ENCODE measurements at regions not wholly inside any gene's neighbourhood (a gene's known extent, or its start where the extent isn't known, plus 50 kb on each side); places are given as distances from the start of the nearest gene placed in this dataset.

- Histone ChIP-seq H3K79me1 (ENCODE audit: low read depth, low read length) (no peaks in the 10 kb centered on the region), H2BK12ac (ENCODE audit: low read length) (no peak overlapping the region), H4K8ac (ENCODE audit: low read depth, low read length) (no peak overlapping the region), H3K4me3 (ENCODE audit: low read length in 2 of 2) (no peak overlapping the region), H3K4me1 (ENCODE audit: control insufficient read depth in 2 of 2, insufficient read depth in 1 of 2, low read depth in 1 of 2, low read length in 2 of 2) (no peaks in the 10 kb centered on the region), H3K27me3 (ENCODE audit: control insufficient read depth in 3 of 3, insufficient read depth in 3 of 3, low read depth in 1 of 3, low read length in 3 of 3) (no peaks in the 10 kb centered on the region), H2BK120ac (ENCODE audit: low read depth, low read length) (no peak overlapping the region), H3K27ac (replicated peaks; ENCODE audit: low read length) (no peak overlapping the region), H3K23ac (ENCODE audit: low read depth, low read length, poor library complexity) (no peak overlapping the region), H2BK15ac (ENCODE audit: low read length) (no peak overlapping the region), H4K91ac (ENCODE audit: low read depth, low read length, poor library complexity) (no peak overlapping the region), H3K18ac (ENCODE audit: low read length) (no peak overlapping the region), H3K4me2 (ENCODE audit: insufficient read depth, low read length, poor library complexity, severe bottlenecking) (no peak overlapping the region), H2AK5ac (ENCODE audit: low read depth, low read length) (no peak overlapping the region), H3K4ac (ENCODE audit: low read length) (no peak overlapping the region), H3K36me3 (replicated peaks in 1 of 2; ENCODE audit: control insufficient read depth in 2 of 2, insufficient read depth in 2 of 2, low read length in 2 of 2) (no peaks in the 10 kb centered on the region), H3K14ac (ENCODE audit: low read length) (no peak overlapping the region), H2BK5ac (ENCODE audit: low read length) (no peak overlapping the region), H3K9me3 (replicated peaks in 1 of 2; ENCODE audit: control insufficient read depth in 2 of 2, insufficient read depth in 1 of 2, low read depth in 1 of 2, low read length in 2 of 2) (no peaks in the 10 kb centered on the region), H3K9ac (ENCODE audit: low read depth, low read length, poor library complexity) (no peak overlapping the region), H2AFZ (ENCODE audit: low read length) (no peak overlapping the region)
- DNase-seq (ENCODE audit: low spot score), result no peak
- WGBS, 2 donors (ENCODE audit: extremely low coverage in 2 of 2, insufficient read length in 2 of 2, insufficient replicate concordance in 1 of 2), result no CpG with 5 or more reads among the region's 2 CpGs
Observed at GRCh38 chr3:76942101-76942500, 97.8 kb upstream of the ROBO2 start.

GRCh38 chr3:76943058-76943457 lies 96.8 kb upstream of the ROBO2 start:
- H4K91ac ChIP-seq (ENCODE audit: low read depth, low read length, poor library complexity), result no peak overlapping the region

GRCh38 chr3:76943671-76944070 lies 96.2 kb upstream of the ROBO2 start:
- Histone ChIP-seq H3K9ac (ENCODE audit: low read depth, low read length, poor library complexity) (no peak overlapping the region), H3K4me2 (ENCODE audit: insufficient read depth, low read length, poor library complexity, severe bottlenecking) (no peak overlapping the region), H2AK5ac (ENCODE audit: low read depth, low read length) (no peak overlapping the region), H2AFZ (ENCODE audit: low read length) (no peak overlapping the region), H3K27me3 (ENCODE audit: control insufficient read depth in 3 of 3, insufficient read depth in 3 of 3, low read depth in 1 of 3, low read length in 3 of 3) (no peaks in the 10 kb centered on the region), H4K91ac (ENCODE audit: low read depth, low read length, poor library complexity) (no peak overlapping the region), H2BK120ac (ENCODE audit: low read depth, low read length) (no peak overlapping the region), H3K79me1 (ENCODE audit: low read depth, low read length) (no peaks in the 10 kb centered on the region), H3K9me3 (replicated peaks in 1 of 2; ENCODE audit: control insufficient read depth in 2 of 2, insufficient read depth in 1 of 2, low read depth in 1 of 2, low read length in 2 of 2) (no peaks in the 10 kb centered on the region), H2BK15ac (ENCODE audit: low read length) (no peak overlapping the region), H2BK12ac (ENCODE audit: low read length) (no peak overlapping the region), H3K23ac (ENCODE audit: low read depth, low read length, poor library complexity) (no peak overlapping the region), H3K18ac (ENCODE audit: low read length) (no peak overlapping the region), H3K27ac (replicated peaks; ENCODE audit: low read length) (no peak overlapping the region), H3K4ac (ENCODE audit: low read length) (no peak overlapping the region), H2BK5ac (ENCODE audit: low read length) (no peak overlapping the region), H3K14ac (ENCODE audit: low read length) (no peak overlapping the region), H3K4me3 (ENCODE audit: low read length in 2 of 2) (no peak overlapping the region), H3K36me3 (replicated peaks in 1 of 2; ENCODE audit: control insufficient read depth in 2 of 2, insufficient read depth in 2 of 2, low read length in 2 of 2) (no peaks in the 10 kb centered on the region), H4K8ac (ENCODE audit: low read depth, low read length) (no peak overlapping the region), H3K4me1 (ENCODE audit: control insufficient read depth in 2 of 2, insufficient read depth in 1 of 2, low read depth in 1 of 2, low read length in 2 of 2) (no peaks in the 10 kb centered on the region)
- WGBS, 2 donors (ENCODE audit: extremely low coverage in 2 of 2, insufficient read length in 2 of 2, insufficient replicate concordance in 1 of 2), result no CpG with 5 or more reads among the region's 3 CpGs
- DNase-seq (ENCODE audit: low spot score), result no peak

More at GRCh38 chr3:76943058-76943457, 96.8 kb upstream of the ROBO2 start:
- H2BK15ac ChIP-seq (ENCODE audit: low read length), result no peak overlapping the region
- no peak overlapping the region for H2AK5ac ChIP-seq (ENCODE audit: low read depth, low read length)
- no peak overlapping the region for H2AFZ ChIP-seq (ENCODE audit: low read length)
- no peaks in the 10 kb centered on the region for H3K36me3 ChIP-seq (replicated peaks in 1 of 2; ENCODE audit: control insufficient read depth in 2 of 2, insufficient read depth in 2 of 2, low read length in 2 of 2)
- H3K4me1 ChIP-seq (ENCODE audit: control insufficient read depth in 2 of 2, insufficient read depth in 1 of 2, low read depth in 1 of 2, low read length in 2 of 2), result no peaks in the 10 kb centered on the region
- no peaks in the 10 kb centered on the region for H3K79me1 ChIP-seq (ENCODE audit: low read depth, low read length)
- H3K27me3 ChIP-seq (ENCODE audit: control insufficient read depth in 3 of 3, insufficient read depth in 3 of 3, low read depth in 1 of 3, low read length in 3 of 3), result no peaks in the 10 kb centered on the region
- WGBS, 2 donors (ENCODE audit: extremely low coverage in 2 of 2, insufficient read length in 2 of 2, insufficient replicate concordance in 1 of 2), result no CpG with 5 or more reads among the region's 3 CpGs
- no peak for DNase-seq (ENCODE audit: low spot score)
- no peak overlapping the region for H3K9ac ChIP-seq (ENCODE audit: low read depth, low read length, poor library complexity)
- H3K23ac ChIP-seq (ENCODE audit: low read depth, low read length, poor library complexity), result no peak overlapping the region
- H2BK12ac ChIP-seq (ENCODE audit: low read length), result no peak overlapping the region
- H3K4me2 ChIP-seq (ENCODE audit: insufficient read depth, low read length, poor library complexity, severe bottlenecking), result no peak overlapping the region
- H2BK120ac ChIP-seq (ENCODE audit: low read depth, low read length), result no peak overlapping the region
- no peak overlapping the region for H3K18ac ChIP-seq (ENCODE audit: low read length)
- H3K27ac ChIP-seq (replicated peaks; ENCODE audit: low read length), result no peak overlapping the region
- H3K14ac ChIP-seq (ENCODE audit: low read length), result no peak overlapping the region
- no peaks in the 10 kb centered on the region for H3K9me3 ChIP-seq (replicated peaks in 1 of 2; ENCODE audit: control insufficient read depth in 2 of 2, insufficient read depth in 1 of 2, low read depth in 1 of 2, low read length in 2 of 2)
- no peak overlapping the region for H3K4me3 ChIP-seq (ENCODE audit: low read length in 2 of 2)
- H4K8ac ChIP-seq (ENCODE audit: low read depth, low read length), result no peak overlapping the region
- H2BK5ac ChIP-seq (ENCODE audit: low read length), result no peak overlapping the region
- H3K4ac ChIP-seq (ENCODE audit: low read length), result no peak overlapping the region

GRCh38 chr3:76949033-76949432 lies 90.9 kb upstream of the ROBO2 start:
- H3K4me2 ChIP-seq (ENCODE audit: insufficient read depth, low read length, poor library complexity, severe bottlenecking), result no peak overlapping the region
- whole genome bisulfite sequencing, 2 donors (ENCODE audit: extremely low coverage in 2 of 2, insufficient read length in 2 of 2, insufficient replicate concordance in 1 of 2), result no CpG with 5 or more reads among the region's 3 CpGs
- H2BK12ac ChIP-seq (ENCODE audit: low read length), result no peak overlapping the region
- H3K79me1 ChIP-seq (ENCODE audit: low read depth, low read length), result no peaks in the 10 kb centered on the region
- no peak overlapping the region for H3K4me3 ChIP-seq (ENCODE audit: low read length in 2 of 2)
- H2AFZ ChIP-seq (ENCODE audit: low read length), result no peak overlapping the region
- no peaks in the 10 kb centered on the region for H3K4me1 ChIP-seq (ENCODE audit: control insufficient read depth in 2 of 2, insufficient read depth in 1 of 2, low read depth in 1 of 2, low read length in 2 of 2)
- no peak for DNase-seq (ENCODE audit: low spot score)
- H3K36me3 ChIP-seq (replicated peaks in 1 of 2; ENCODE audit: control insufficient read depth in 2 of 2, insufficient read depth in 2 of 2, low read length in 2 of 2), result no peaks in the 10 kb centered on the region
- H3K14ac ChIP-seq (ENCODE audit: low read length), result no peak overlapping the region
- H3K27ac ChIP-seq (replicated peaks; ENCODE audit: low read length), result no peak overlapping the region
- H2BK15ac ChIP-seq (ENCODE audit: low read length), result no peak overlapping the region
- no peak overlapping the region for H3K23ac ChIP-seq (ENCODE audit: low read depth, low read length, poor library complexity)
- no peak overlapping the region for H4K8ac ChIP-seq (ENCODE audit: low read depth, low read length)
- no peak overlapping the region for H3K4ac ChIP-seq (ENCODE audit: low read length)
- H3K27me3 ChIP-seq (ENCODE audit: control insufficient read depth in 3 of 3, insufficient read depth in 3 of 3, low read depth in 1 of 3, low read length in 3 of 3), result no peaks in the 10 kb centered on the region
- H3K9ac ChIP-seq (ENCODE audit: low read depth, low read length, poor library complexity), result no peak overlapping the region
- H3K9me3 ChIP-seq (replicated peaks in 1 of 2; ENCODE audit: control insufficient read depth in 2 of 2, insufficient read depth in 1 of 2, low read depth in 1 of 2, low read length in 2 of 2), result no peaks in the 10 kb centered on the region
- no peak overlapping the region for H2BK120ac ChIP-seq (ENCODE audit: low read depth, low read length)
- H2BK5ac ChIP-seq (ENCODE audit: low read length), result no peak overlapping the region
- H3K18ac ChIP-seq (ENCODE audit: low read length), result no peak overlapping the region
- no peak overlapping the region for H4K91ac ChIP-seq (ENCODE audit: low read depth, low read length, poor library complexity)
- no peak overlapping the region for H2AK5ac ChIP-seq (ENCODE audit: low read depth, low read length)

Measured in neuronal stem cell (in vitro differentiated cells).